Prostate gland (tissue), 2 donors: ENCODE measurements at regions not wholly inside any gene's neighbourhood (a gene's known extent, or its start where the extent isn't known, plus 50 kb on each side); places are given as distances from the start of the nearest gene placed in this dataset.

Experiments used
- DNase-seq: peaks from one replicate; pipeline ENCODE4 v3.0.0-alpha.2; 2019; ENCODE audit warnings: low spot score
- H3K27ac ChIP-seq, 2 donors: fragments of 200-600 bp; sonication (generic); 2 replicates each; pipeline ENCODE4 v1.5.1; 2017 to 2019
- H3K27me3 ChIP-seq: fragments of 200-600 bp; sonication (generic); replicated peaks from 2 replicates; pipeline ENCODE4 v1.5.1; 2019; ENCODE audit not compliant: insufficient read depth
- H3K36me3 ChIP-seq, 2 donors: fragments of 200-600 bp; sonication (generic); 1 replicate in 1 of 2; 2 replicates in 1 of 2; pipeline versions ENCODE4 v1.5.1 to v1.8.1; 2017 to 2019
- H3K4me1 ChIP-seq: fragments of 200-600 bp; sonication (generic); replicated peaks from 2 replicates; pipeline ENCODE4 v1.5.1; 2019
- H3K4me3 ChIP-seq, 2 donors: fragments of 200-600 bp; sonication (generic); 2 replicates each; pipeline ENCODE4 v1.5.1; 2017 to 2019
- H3K9me3 ChIP-seq: fragments of 200-600 bp; sonication (generic); 2 replicates; pipeline ENCODE4 v1.5.1; 2017
- POLR2A ChIP-seq: fragments of 450-650 bp; IDR thresholded peaks from one replicate; pipeline ENCODE4 v1.6.1; 2016; ENCODE audit warnings: antibody characterized with exemption, mild to moderate bottlenecking
- POLR2AphosphoS5 ChIP-seq: sonication (generic); formaldehyde crosslinking; IDR thresholded peaks from one replicate; pipeline ENCODE4 v1.6.1; 2017; ENCODE audit warnings: antibody characterized with exemption
- WGBS: methylation state at CpG from one replicate; pipeline ENCODE4 v1.1.5; 2018; 5-methylcytosine and 5-hydroxymethylcytosine counted together
- intact Hi-C: fragments of 100-400 bp; cut with DNase I; formaldehyde crosslinking; loops from one replicate; pipeline ENCODE4 v1.14.2; 2022
- TF ChIP-seq, protein P1 (sequence below), 4 experiments: fragments of 200-600 bp in 2 of 4; fragments of 450-650 bp in 2 of 4; sonication (generic) in 2 of 4; IDR thresholded peaks; 1 replicate in 3 of 4; 2 replicates in 1 of 4; pipeline ENCODE4 v1.5.1; 2016 to 2019; ENCODE audit warnings: antibody characterized with exemption in 4 of 4, mild to moderate bottlenecking in 2 of 4, moderate library complexity in 2 of 4

DNA sequence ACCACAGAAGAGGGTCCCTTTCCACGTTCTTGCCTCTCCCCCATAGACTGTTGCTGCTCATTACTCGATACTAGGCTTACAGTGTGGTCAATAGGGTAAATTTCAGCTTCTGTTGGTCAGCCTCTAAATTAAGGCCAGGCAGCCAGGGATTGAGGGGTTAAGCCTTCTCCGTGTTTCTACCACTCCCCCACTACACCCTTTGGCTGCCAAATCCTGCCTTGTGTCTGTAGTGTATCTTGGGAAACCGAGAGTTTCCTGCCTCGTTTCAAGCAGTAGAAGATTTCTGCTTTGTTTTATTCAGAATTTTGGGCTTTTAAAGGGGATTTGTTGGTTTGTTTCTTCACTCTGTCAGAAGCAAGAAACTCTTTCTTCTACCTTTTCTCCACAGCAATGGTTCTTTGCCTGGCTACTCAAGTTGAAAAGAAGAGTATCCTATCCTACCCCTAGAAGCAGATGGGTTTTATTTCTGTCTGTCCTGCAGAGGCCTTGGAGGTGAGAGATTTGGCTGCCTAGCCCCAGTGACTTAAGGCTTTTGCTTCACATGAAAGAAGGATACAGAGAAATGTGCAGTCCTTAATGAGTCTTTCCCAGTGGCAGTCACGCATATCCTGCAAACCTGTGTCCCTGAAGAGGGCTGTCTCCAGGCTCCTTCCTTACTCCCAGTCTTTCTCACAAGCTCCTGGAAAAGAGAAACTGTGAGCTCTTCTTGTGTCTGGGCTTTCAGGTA lies 261.5 kb upstream of the TANK start:
- H3K27ac ChIP-seq, result no peak overlapping the region
- H3K9me3 ChIP-seq, result no peaks in the 10 kb centered on the region
- TF ChIP-seq, protein P1, sequence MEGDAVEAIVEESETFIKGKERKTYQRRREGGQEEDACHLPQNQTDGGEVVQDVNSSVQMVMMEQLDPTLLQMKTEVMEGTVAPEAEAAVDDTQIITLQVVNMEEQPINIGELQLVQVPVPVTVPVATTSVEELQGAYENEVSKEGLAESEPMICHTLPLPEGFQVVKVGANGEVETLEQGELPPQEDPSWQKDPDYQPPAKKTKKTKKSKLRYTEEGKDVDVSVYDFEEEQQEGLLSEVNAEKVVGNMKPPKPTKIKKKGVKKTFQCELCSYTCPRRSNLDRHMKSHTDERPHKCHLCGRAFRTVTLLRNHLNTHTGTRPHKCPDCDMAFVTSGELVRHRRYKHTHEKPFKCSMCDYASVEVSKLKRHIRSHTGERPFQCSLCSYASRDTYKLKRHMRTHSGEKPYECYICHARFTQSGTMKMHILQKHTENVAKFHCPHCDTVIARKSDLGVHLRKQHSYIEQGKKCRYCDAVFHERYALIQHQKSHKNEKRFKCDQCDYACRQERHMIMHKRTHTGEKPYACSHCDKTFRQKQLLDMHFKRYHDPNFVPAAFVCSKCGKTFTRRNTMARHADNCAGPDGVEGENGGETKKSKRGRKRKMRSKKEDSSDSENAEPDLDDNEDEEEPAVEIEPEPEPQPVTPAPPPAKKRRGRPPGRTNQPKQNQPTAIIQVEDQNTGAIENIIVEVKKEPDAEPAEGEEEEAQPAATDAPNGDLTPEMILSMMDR (IDR thresholded peaks at IDR 0.05), result no peak
- H3K4me3 ChIP-seq, result no peak overlapping the region
- no peaks in the 10 kb centered on the region for H3K27me3 ChIP-seq
- DNase-seq, result no peak
- H3K4me1 ChIP-seq, result no peaks in the 10 kb centered on the region
- H3K36me3 ChIP-seq, result no peaks in the 10 kb centered on the region
- WGBS, result 84% methylated on average over 6 of the region's 6 CpGs
- intact Hi-C loops, result no loop called here

DNA sequence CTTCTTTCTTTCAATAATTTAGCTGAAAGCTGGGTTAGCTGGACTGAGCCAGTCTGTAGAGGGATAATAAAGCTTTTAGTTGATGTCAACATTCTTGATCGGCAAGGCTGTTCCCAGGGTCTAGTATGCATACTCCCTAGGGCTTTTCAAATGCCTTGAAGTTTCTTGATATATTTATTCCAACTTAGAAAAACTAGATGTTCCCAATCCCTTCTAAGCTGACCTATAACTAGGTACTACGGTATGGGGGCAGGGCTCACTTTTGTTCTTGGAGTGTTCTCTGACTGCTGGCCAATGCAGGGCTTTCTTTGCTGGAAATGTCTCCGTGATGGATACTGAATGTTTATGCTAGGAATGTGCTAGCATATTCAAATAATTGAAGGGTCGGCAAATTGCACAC lies 258.6 kb upstream of the TANK start:
- no peaks in the 10 kb centered on the region for H3K36me3 ChIP-seq
- H3K4me3 ChIP-seq, result no peak overlapping the region
- H3K4me1 ChIP-seq, result no peaks in the 10 kb centered on the region
- DNase-seq, result no peak
- intact Hi-C loops, result no loop called here
- H3K27me3 ChIP-seq, result no peaks in the 10 kb centered on the region
- 49% methylated on average over 4 of the region's 4 CpGs for WGBS
- H3K27ac ChIP-seq, result no peak overlapping the region
- TF ChIP-seq POLR2AphosphoS5 (no peak), POLR2A (no peak)
- TF ChIP-seq, protein P1 (IDR thresholded peaks at IDR 0.05), result no peak
- H3K9me3 ChIP-seq, result no peaks in the 10 kb centered on the region

DNA sequence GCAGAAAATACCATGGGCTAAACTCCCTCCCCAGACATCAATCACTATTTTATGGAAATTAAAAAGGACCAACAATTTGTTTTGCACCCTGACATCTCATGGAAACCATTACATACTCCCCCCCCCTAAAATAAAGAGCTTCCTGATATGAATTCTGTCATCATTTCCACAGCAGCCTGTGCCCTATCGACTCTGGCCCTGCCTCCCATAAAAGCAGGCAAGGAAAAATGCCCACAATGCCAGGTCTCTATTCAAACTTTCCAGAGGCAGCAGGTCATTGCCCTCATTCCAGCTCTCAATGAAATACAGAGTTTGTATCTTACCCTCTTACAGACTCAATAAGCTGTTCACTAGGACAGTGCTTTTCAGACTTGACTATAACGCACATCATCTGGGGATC lies 254.4 kb upstream of the TANK start:
- no peak overlapping the region for H3K4me3 ChIP-seq
- no peaks in the 10 kb centered on the region for H3K4me1 ChIP-seq
- H3K27me3 ChIP-seq, result no peaks in the 10 kb centered on the region
- intact Hi-C loops, result no loop called here
- no peak for DNase-seq
- no peak overlapping the region for H3K27ac ChIP-seq
- no peak for TF ChIP-seq POLR2AphosphoS5
- TF ChIP-seq POLR2A, result no peak
- TF ChIP-seq, protein P1 (IDR thresholded peaks at IDR 0.05), result no peak
- H3K36me3 ChIP-seq, result no peaks in the 10 kb centered on the region
- 85% methylated on average over 2 of the region's 2 CpGs for WGBS
- H3K9me3 ChIP-seq, result no peaks in the 10 kb centered on the region

DNA sequence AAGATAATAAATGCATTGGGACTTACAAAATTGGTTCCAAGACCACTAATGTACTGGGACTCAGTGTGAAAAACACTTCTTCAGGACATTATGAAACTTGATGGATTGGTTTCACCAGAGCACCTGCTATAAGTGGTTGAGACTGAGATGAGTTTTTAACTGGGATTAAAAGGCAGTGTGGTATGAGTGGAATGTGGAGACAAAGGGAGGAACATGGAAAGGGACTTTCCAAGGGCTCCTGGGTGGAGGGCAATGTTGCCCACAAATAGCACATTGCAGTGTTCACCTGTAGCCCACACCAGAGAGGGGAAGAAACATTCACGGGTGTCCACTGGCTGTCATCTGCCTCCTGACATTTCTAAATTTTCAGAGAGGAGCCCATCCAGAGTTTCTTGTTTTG lies 253.3 kb upstream of the TANK start:
- Histone ChIP-seq H3K4me3 (no peak overlapping the region), H3K4me1 (no peaks in the 10 kb centered on the region), H3K27ac (no peak overlapping the region), H3K27me3 (no peaks in the 10 kb centered on the region), H3K9me3 (no peaks in the 10 kb centered on the region), H3K36me3 (no peaks in the 10 kb centered on the region)
- intact Hi-C loops, result no loop called here
- WGBS, result 79% methylated on average over 1 of the region's 1 CpG
- TF ChIP-seq, protein P1 (IDR thresholded peaks at IDR 0.05), result no peak
- no peak for TF ChIP-seq POLR2AphosphoS5
- no peak for TF ChIP-seq POLR2A
- DNase-seq, result no peak

DNA sequence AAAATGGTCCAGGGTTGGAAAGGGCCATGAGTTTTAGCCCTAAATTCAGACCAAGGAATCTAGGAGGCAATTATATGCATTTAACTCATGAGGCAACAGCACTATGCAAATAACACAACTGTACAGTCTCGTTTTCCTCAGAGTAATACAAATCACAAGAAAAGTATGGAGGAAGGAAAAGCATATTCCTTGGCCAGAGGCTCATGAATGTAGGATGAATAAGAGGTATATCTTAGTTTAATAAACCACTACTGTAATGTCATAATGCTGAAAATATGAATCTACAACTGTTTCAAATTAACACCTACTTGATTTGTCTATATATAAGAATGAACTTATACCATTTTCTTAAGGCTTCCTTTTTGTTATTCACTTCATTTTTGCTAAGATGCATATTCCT lies 252.5 kb upstream of the TANK start:
- WGBS, result 87% methylated on average over 1 of the region's 1 CpG

More for the DNA sequence above, 252.5 kb upstream of the TANK start:
- DNase-seq, result no peak
- no peaks in the 10 kb centered on the region for H3K4me1 ChIP-seq
- H3K27ac ChIP-seq, result no peak overlapping the region
- H3K9me3 ChIP-seq, result no peaks in the 10 kb centered on the region
- H3K27me3 ChIP-seq, result no peaks in the 10 kb centered on the region
- no peak for TF ChIP-seq POLR2A
- TF ChIP-seq POLR2AphosphoS5, result no peak
- TF ChIP-seq, protein P1 (IDR thresholded peaks at IDR 0.05), result no peak
- no peak overlapping the region for H3K4me3 ChIP-seq
- H3K36me3 ChIP-seq, result no peaks in the 10 kb centered on the region
- intact Hi-C loops, result no loop called here
